ENCODE measurements at regions not wholly inside any gene's neighbourhood (a gene's known extent, or its start where the extent isn't known, plus 50 kb on each side); places are given as distances from the start of the nearest gene placed in this dataset.
A peak's percentile ranks its signal among the peaks of the same experiment; 100 is the strongest.

GRCh38 chr16:80489173-80489572 lies 51.6 kb upstream of the DYNLRB2 start:
- no peak for DNase-seq (ENCODE audit: low spot score)

DNA sequence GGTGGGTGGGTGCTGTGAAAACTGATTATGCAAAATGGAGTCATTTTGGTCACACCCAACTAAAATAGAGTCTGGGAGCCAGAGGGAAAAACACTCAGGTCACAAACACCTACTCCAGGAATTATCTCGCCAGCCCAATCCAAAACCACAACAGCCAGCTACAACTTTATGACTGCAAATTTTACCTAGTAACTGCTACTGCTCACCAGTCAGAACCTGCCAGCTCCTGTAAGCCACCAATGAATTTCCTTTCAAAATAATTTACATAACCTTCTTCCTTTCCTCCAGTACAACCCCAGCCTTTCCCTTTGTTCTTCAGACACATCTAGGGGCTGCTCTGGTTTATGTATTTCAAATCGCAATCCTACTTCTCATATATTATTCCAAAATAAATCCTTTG lies 52.6 kb upstream of the DYNLRB2 start:
- no peak for DNase-seq (ENCODE audit: low spot score)

DNA sequence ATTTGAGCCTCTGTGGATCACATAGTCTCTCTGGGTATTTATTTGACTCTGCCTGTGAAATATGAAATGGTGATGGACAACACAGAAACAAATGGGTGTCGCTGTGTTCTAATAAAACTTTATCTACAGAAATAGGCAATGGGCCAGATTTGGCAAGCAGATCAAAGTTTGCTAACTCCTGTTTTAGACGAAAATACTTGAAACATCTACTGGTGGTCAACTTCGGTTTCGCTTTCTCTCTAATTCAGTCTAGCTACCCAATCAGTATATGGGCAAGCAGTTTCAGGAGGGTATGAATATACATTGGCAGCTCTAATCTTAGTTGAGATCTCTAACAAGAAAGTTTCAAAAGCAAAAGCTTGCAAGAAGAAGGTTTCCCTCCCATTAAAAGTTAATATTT lies 60.1 kb upstream of the DYNLRB2 start:
- DNase-seq (ENCODE audit: low spot score): no peak

- no peak for DNase-seq (ENCODE audit: low spot score)
These were observed 63.0 kb upstream of the DYNLRB2 start for GRCh38 chr16:80477838-80478237.

GRCh38 chr16:80468029-80468428 lies 72.8 kb upstream of the DYNLRB2 start:
- no peak for DNase-seq (ENCODE audit: low spot score)

GRCh38 chr16:80466024-80466987 lies 74.5 kb upstream of the DYNLRB2 start:
- DNase-seq (ENCODE audit: low spot score): peak; percentile 53

- no peak for DNase-seq (ENCODE audit: low spot score)
These were observed 76.9 kb upstream of the DYNLRB2 start for GRCh38 chr16:80463751-80464495.

GRCh38 chr16:80463326-80463725 lies 77.5 kb upstream of the DYNLRB2 start:
- DNase-seq (ENCODE audit: low spot score): peak; percentile 7

- peak; percentile 8 for DNase-seq (ENCODE audit: low spot score)
These were observed 77.9 kb upstream of the DYNLRB2 start for GRCh38 chr16:80462917-80463316.

GRCh38 chr16:80460988-80461387 lies 79.8 kb upstream of the DYNLRB2 start:
- DNase-seq (ENCODE audit: low spot score): no peak

DNA sequence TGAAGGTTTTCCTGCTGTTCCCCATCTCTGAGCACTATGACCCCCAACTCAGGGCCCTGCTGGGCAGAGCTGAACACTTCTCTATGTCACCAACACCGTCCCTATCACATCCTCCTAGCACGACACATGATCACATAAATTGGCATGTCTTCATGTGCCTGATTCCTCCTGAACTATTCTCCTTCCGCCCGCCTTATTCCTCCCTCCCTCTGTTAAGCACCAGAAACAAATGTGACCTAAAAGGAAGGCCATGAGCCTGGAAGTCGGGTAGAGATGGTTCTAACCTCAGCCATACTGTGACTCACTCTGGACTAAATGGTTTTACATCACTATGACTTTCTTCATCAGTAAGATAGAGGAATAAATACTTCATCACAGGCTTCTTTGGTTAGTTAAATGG lies 80.8 kb upstream of the DYNLRB2 start:
- no peak for DNase-seq (ENCODE audit: low spot score)

- no peak for DNase-seq (ENCODE audit: low spot score)
These were observed 81.4 kb upstream of the DYNLRB2 start for GRCh38 chr16:80459331-80459777.

DNA sequence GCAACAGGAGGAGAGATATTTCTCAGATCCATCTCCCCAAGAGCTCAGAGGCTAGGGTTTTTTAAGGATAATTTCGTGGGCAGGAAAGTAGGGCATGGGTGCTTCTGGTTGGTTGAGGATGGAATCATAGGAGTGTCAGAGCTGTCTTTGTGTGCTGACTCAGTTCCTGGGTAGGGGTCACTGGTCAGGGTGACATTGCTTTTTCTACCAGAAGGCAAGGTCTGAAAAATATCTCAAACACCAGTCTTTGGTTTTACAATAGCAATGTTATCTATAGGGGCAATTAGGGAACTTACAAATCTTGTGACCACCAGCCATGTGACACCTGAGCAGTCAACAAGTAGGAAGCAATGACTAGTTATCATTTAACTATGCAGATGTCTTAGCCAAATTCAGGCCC lies 82.9 kb upstream of the DYNLRB2 start:
- no peak for DNase-seq (ENCODE audit: low spot score)

DNA sequence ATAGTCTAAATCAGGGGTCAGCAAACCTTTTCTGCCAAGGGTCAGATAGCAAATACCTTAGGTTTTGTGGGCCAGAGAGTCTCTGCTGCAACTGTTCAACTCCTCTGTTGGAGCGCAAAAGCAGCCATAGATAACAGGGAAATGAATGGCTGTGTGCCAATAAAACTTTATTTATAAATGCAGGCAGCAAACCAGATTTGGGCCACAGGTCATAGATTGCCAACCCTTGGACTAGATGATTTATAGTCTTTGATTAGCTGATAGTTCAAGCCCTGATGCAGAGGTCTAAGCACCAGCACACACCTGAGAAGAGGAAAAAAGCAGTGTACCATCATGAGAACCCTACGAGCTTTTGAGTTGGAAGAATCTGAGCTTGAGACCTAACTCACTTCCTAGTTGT lies 86.0 kb upstream of the DYNLRB2 start:
- DNase-seq (ENCODE audit: low spot score): no peak

- DNase-seq (ENCODE audit: low spot score): no peak
These were observed 91.4 kb upstream of the DYNLRB2 start for GRCh38 chr16:80449392-80449791.

- no peak for DNase-seq (ENCODE audit: low spot score)
These were observed 93.6 kb upstream of the DYNLRB2 start for GRCh38 chr16:80447241-80447640.

DNA sequence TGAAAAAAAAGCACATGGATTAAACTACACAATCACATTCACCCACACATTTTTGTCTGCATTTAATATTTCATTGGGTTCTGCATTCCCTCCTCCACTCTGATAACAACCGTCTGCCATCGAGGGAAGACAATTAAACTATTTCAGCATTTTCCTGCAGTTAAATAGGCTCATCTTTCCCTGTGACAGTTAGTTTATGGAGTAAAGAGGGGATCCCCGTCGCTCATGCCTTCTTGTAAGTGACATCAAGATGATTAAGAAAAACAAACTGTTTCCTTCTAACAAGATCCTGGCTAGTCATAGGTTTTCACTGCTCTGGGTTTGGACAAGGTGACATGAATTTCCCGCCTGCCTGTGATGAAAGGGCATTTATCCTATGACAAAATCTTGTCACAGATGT lies 98.0 kb upstream of the DYNLRB2 start:
- DNase-seq (ENCODE audit: low spot score): no peak

DNA sequence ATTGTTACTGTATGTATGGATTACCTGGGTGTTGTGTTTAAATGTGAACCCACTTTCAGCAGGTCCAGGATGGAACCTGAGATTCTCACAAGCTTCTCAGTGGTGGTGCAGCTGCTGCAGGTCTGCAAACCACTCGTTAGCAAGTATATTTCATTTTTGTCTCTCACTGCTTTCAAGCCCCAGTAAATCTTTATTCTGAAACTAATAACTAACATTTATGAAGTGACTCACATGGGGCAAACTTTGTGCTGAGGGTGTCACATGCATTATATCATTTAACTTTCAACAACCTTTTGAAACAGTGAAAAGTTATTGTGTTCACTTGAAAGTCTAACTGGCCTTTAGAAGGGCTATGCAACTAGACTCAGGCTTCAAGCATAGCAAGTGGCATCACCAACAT lies 98.9 kb upstream of the DYNLRB2 start:
- no peak for DNase-seq (ENCODE audit: low spot score)

DNA sequence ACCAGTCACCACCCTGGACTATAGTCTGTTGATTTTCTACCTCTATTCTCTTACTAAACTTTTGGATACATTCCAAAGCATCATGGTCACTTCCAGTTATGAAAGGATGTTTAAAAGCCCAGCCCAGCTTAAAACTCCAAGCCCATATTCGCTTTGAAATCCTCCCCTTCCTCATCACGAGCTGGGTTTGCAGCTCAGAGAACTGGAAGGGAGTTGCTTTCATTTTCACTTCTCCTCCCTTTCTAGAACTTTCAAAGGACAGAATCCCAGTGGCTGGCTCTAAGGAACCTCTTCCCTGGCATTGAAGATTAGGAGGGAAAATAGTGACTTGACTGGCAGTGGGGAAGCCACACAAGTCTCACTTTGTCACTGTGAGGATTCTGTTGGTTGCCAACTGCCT lies 100.1 kb upstream of the DYNLRB2 start:
- no peak for DNase-seq (ENCODE audit: low spot score)

DNA sequence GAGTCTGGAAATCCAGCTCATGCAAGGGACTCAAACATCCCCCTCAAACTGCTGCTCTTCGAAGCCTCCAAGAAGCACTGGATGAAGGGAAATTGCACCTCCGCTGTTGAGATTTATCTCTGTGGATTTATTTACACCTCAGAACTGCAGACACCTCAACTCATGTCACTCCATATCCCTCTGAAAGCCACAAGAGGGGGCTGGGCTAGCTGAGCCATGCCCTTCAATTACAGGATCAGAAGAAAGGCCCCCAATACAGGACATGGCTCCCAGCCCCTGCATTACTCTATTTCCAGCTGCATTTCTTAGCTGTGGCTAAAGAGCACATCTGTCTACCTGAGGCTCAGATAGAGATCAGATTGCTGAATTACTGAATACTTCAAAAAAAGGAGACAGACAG lies 103.1 kb upstream of the DYNLRB2 start:
- DNase-seq (ENCODE audit: low spot score): no peak

GRCh38 chr16:80436510-80436909 lies 104.3 kb upstream of the DYNLRB2 start:
- DNase-seq (ENCODE audit: low spot score): no peak

- peak; percentile 79 for DNase-seq (ENCODE audit: low spot score)
These were observed 107.2 kb upstream of the DYNLRB2 start for GRCh38 chr16:80433623-80434022.

GRCh38 chr16:80427795-80428194 lies 113.0 kb upstream of the DYNLRB2 start:
- DNase-seq (ENCODE audit: low spot score): no peak
